Fibroblast of the aortic adventitia (primary cell): ENCODE measurements at regions not wholly inside any gene's neighbourhood (a gene's known extent, or its start where the extent isn't known, plus 50 kb on each side); places are given as distances from the start of the nearest gene placed in this dataset.

ENCODE experiments used
- DNase-seq: peaks from one replicate; pipeline ENCODE4 v3.0.0-alpha.2; 2010; ENCODE audit warnings: low read depth
- H3K4me3 ChIP-seq: 2 replicates; pipeline ENCODE4 v1.5.1; 2011; ENCODE audit warnings: low read depth, mild to moderate bottlenecking, control low read depth, low read length, moderate library complexity
- TF ChIP-seq, protein P1 (sequence below): IDR thresholded peaks from 2 replicates; pipeline ENCODE4 v1.5.1; 2011; ENCODE audit warnings: mild to moderate bottlenecking, low read length, control low read depth, inconsistent platforms; ENCODE audit not compliant: insufficient read depth

DNA sequence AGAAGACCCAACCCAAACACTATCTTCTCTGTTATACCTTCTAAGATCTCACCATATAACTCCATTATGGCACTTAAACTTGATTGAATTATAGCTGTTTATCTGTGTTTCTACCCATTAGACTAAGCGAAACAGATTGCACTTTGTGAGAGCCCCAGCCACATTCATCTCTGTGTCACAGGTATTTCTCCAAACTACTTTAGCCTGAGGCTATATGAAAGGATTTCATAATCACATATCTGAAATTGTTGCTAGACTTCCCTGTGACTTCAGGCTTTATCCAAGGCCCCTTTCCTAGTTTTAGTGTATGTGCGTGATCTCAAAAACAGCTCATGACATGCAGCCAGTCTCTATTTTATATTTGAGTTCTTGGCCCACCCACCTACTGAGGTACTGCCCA lies 745.0 kb upstream of the ACVR2A start:
- H3K4me3 ChIP-seq = no peak overlapping the region
- TF ChIP-seq, protein P1, sequence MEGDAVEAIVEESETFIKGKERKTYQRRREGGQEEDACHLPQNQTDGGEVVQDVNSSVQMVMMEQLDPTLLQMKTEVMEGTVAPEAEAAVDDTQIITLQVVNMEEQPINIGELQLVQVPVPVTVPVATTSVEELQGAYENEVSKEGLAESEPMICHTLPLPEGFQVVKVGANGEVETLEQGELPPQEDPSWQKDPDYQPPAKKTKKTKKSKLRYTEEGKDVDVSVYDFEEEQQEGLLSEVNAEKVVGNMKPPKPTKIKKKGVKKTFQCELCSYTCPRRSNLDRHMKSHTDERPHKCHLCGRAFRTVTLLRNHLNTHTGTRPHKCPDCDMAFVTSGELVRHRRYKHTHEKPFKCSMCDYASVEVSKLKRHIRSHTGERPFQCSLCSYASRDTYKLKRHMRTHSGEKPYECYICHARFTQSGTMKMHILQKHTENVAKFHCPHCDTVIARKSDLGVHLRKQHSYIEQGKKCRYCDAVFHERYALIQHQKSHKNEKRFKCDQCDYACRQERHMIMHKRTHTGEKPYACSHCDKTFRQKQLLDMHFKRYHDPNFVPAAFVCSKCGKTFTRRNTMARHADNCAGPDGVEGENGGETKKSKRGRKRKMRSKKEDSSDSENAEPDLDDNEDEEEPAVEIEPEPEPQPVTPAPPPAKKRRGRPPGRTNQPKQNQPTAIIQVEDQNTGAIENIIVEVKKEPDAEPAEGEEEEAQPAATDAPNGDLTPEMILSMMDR = no peak
- DNase-seq = no peak

DNA sequence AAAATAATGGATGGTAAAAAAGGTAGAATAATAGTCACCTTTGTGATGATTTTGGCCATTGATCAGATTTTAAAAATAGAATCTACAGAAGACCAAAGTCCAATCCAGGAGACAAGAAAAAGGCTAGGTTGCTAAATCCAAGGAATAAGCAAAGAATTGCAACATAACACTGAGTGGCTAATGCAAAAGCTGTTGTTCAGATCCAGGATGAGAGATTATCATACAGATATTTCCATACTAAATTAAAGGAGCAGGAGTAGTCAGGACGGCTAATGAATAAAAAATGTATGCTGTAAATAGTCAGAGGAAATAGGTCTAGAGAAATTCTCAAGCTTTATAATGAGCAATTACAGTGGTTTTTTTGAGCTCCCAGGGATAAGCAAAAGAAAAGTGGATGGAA lies 745.9 kb upstream of the ACVR2A start:
- H3K4me3 ChIP-seq = no peak overlapping the region
- TF ChIP-seq, protein P1 = no peak
- peak; percentile 41 for DNase-seq

DNA sequence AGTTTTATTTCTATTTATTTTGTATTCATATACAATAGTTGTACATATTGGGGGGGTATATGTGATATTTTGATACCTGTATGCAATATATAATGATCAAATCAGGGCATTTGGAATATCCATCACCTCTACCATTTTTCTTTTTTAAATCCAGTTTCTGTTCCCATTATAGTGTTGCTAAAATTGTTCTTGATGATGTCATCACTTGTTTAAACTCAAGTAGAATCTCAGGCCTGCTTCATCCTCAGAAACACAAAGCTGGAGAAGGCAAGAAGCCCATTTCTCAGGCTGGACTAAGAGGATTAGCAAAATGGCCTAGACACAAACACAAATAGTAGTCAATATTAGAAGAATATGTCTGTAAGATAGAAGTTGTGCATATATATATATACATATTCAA lies 747.1 kb upstream of the ACVR2A start:
- no peak overlapping the region for H3K4me3 ChIP-seq
- TF ChIP-seq, protein P1 = no peak
- no peak for DNase-seq

GRCh38 chr2:147096671-147097070 lies 748.2 kb upstream of the ACVR2A start:
- TF ChIP-seq, protein P1 = no peak
- DNase-seq = peak; percentile 29
- no peak overlapping the region for H3K4me3 ChIP-seq

DNA sequence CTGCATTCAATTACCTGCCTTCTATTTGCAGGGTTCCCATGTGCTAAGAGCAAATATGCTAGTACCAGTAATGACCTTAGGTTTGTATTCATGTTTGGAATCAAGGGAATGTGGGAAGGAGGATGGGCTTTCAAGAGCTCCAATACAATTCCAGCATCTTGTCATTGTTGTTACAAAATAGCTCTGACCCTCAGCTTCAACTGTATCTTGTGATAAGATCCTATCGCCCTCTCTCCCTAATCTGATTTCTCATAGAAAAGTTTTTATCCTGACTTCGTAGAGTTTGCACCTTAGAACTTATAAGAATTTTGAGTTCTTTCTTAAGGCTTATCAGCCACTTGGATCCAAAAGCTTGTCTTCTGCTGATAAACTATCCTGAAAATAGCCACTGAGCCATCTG lies 749.5 kb upstream of the ACVR2A start:
- TF ChIP-seq, protein P1 = no peak
- DNase-seq = no peak
- no peak overlapping the region for H3K4me3 ChIP-seq

GRCh38 chr2:147094077-147094476 lies 750.8 kb upstream of the ACVR2A start:
- TF ChIP-seq, protein P1 = no peak
- no peak overlapping the region for H3K4me3 ChIP-seq
- no peak for DNase-seq

- no peak overlapping the region for H3K4me3 ChIP-seq
- DNase-seq = no peak
- TF ChIP-seq, protein P1 = no peak
Measured at GRCh38 chr2:147092266-147092665, 752.6 kb upstream of the ACVR2A start.
